ENCODE measurements at regions not wholly inside any gene's neighbourhood (a gene's known extent, or its start where the extent isn't known, plus 50 kb on each side); places are given as distances from the start of the nearest gene placed in this dataset.

DNA sequence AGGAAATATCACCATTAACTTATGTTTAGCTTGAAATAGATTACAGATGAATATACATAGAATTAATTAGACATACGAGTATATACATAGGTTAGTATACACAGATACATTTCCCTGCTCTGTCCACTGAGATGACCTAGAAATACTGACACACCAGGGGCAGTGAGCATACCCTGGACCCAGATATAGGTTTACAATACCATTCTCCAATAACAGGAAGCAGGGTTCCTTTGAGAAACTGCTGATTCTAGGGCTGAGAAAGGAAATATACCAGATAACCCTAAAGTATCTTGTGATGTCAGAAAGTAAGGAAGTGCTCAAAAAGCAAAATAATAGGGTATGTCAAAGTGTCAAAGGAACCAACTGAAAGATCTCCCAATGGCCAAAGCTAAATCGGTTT is 322.5 kb downstream of the HAO1 start:
- TF ChIP-seq EZH2 (optimal IDR thresholded peaks at IDR 0.05; ENCODE audit: low read depth, low read length): no peak
- TF ChIP-seq, protein P1, sequence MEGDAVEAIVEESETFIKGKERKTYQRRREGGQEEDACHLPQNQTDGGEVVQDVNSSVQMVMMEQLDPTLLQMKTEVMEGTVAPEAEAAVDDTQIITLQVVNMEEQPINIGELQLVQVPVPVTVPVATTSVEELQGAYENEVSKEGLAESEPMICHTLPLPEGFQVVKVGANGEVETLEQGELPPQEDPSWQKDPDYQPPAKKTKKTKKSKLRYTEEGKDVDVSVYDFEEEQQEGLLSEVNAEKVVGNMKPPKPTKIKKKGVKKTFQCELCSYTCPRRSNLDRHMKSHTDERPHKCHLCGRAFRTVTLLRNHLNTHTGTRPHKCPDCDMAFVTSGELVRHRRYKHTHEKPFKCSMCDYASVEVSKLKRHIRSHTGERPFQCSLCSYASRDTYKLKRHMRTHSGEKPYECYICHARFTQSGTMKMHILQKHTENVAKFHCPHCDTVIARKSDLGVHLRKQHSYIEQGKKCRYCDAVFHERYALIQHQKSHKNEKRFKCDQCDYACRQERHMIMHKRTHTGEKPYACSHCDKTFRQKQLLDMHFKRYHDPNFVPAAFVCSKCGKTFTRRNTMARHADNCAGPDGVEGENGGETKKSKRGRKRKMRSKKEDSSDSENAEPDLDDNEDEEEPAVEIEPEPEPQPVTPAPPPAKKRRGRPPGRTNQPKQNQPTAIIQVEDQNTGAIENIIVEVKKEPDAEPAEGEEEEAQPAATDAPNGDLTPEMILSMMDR (IDR thresholded peaks at IDR 0.05; ENCODE audit: low read length): no peak
